ENCODE measurements at regions not wholly inside any gene's neighbourhood (a gene's known extent, or its start where the extent isn't known, plus 50 kb on each side); places are given as distances from the start of the nearest gene placed in this dataset.

DNA sequence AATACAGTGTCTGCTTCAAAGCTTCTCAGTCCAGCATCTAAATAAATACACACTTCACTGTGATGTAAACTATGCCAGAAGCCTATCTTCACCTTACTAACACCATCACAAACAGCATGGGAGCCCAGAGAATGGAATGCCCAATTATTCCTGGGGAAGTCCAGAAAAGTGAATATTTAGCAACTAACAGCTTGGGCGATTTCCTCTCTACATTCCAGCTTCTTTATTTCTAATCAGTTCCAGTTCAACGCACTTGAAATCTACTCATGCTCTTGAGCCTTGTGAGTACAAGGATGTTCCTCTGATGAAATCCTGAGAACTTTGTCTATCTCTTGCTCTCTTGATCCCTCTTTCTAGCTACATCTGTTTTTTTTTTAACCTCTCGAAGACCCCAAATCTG lies 100.4 kb upstream of the C9orf72 start:
- TF ChIP-seq POLR2AphosphoS5 (IDR thresholded peaks at IDR 0.05): no peak
- TF ChIP-seq, protein P1, sequence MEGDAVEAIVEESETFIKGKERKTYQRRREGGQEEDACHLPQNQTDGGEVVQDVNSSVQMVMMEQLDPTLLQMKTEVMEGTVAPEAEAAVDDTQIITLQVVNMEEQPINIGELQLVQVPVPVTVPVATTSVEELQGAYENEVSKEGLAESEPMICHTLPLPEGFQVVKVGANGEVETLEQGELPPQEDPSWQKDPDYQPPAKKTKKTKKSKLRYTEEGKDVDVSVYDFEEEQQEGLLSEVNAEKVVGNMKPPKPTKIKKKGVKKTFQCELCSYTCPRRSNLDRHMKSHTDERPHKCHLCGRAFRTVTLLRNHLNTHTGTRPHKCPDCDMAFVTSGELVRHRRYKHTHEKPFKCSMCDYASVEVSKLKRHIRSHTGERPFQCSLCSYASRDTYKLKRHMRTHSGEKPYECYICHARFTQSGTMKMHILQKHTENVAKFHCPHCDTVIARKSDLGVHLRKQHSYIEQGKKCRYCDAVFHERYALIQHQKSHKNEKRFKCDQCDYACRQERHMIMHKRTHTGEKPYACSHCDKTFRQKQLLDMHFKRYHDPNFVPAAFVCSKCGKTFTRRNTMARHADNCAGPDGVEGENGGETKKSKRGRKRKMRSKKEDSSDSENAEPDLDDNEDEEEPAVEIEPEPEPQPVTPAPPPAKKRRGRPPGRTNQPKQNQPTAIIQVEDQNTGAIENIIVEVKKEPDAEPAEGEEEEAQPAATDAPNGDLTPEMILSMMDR (IDR thresholded peaks at IDR 0.05): no peak

Measured in prostate gland (tissue), 2 donors.